RPMI8226 (cell line): ENCODE measurements at regions not wholly inside any gene's neighbourhood (a gene's known extent, or its start where the extent isn't known, plus 50 kb on each side); places are given as distances from the start of the nearest gene placed in this dataset.

Experiments used
- DNase-seq: peaks from one replicate; pipeline ENCODE4 v3.0.0-alpha.2; 2015

GRCh38 chr1:212225871-212226302, 59.3 kb upstream of the PPP2R5A start:
- no peak for DNase-seq

- DNase-seq, result no peak
Observed at GRCh38 chr1:212226467-212226866, 58.7 kb upstream of the PPP2R5A start.

- DNase-seq, result no peak
Observed at GRCh38 chr1:212228076-212228475, 57.1 kb upstream of the PPP2R5A start.

- DNase-seq, result no peak
Observed at GRCh38 chr1:212228591-212229119, 56.6 kb upstream of the PPP2R5A start.

GRCh38 chr1:212229654-212230053, 55.6 kb upstream of the PPP2R5A start:
- DNase-seq, result no peak

- DNase-seq, result no peak
Observed at GRCh38 chr1:212230329-212230728, 54.9 kb upstream of the PPP2R5A start.

GRCh38 chr1:212231372-212231771, 53.8 kb upstream of the PPP2R5A start:
- no peak for DNase-seq

GRCh38 chr1:212232090-212232489, 53.1 kb upstream of the PPP2R5A start:
- no peak for DNase-seq

- no peak for DNase-seq
Observed at GRCh38 chr1:212233321-212233720, 51.9 kb upstream of the PPP2R5A start.

GRCh38 chr1:212234431-212235395, 50.5 kb upstream of the PPP2R5A start:
- DNase-seq, result peak; percentile 38
